Myocyte (in vitro differentiated cells): ENCODE measurements at regions not wholly inside any gene's neighbourhood (a gene's known extent, or its start where the extent isn't known, plus 50 kb on each side); places are given as distances from the start of the nearest gene placed in this dataset.
A peak's percentile ranks its signal among the peaks of the same experiment; 100 is the strongest.

ENCODE experiments used
- DNase-seq: peaks from one replicate; pipeline ENCODE4 v3.0.0-alpha.2; 2012; ENCODE audit warnings: low read depth

- DNase-seq: peak; percentile 89
These were observed 122.5 kb downstream of the PHLDA1 start for GRCh38 chr12:75908961-75909605.

GRCh38 chr12:75905922-75906321 lies 125.7 kb downstream of the PHLDA1 start:
- no peak for DNase-seq

- DNase-seq: no peak
These were observed 130.8 kb downstream of the PHLDA1 start for GRCh38 chr12:75900781-75901254.

GRCh38 chr12:75900226-75900625 lies 131.3 kb downstream of the PHLDA1 start:
- DNase-seq: no peak

- DNase-seq: no peak
These were observed 136.4 kb downstream of the PHLDA1 start for GRCh38 chr12:75894965-75895754.

GRCh38 chr12:75893765-75894164 lies 137.8 kb downstream of the PHLDA1 start:
- DNase-seq: no peak

GRCh38 chr12:75892731-75893408 lies 138.7 kb downstream of the PHLDA1 start:
- peak; percentile 33 for DNase-seq

GRCh38 chr12:75891072-75891471 lies 140.5 kb downstream of the PHLDA1 start:
- no peak for DNase-seq

GRCh38 chr12:75890660-75891059 lies 140.9 kb downstream of the PHLDA1 start:
- DNase-seq: no peak

- no peak for DNase-seq
These were observed 141.4 kb downstream of the PHLDA1 start for GRCh38 chr12:75890141-75890540.

GRCh38 chr12:75888874-75889613 lies 142.5 kb downstream of the PHLDA1 start:
- DNase-seq: no peak

- no peak for DNase-seq
These were observed 143.2 kb downstream of the PHLDA1 start for GRCh38 chr12:75888399-75888798.

GRCh38 chr12:75887979-75888378 lies 143.6 kb downstream of the PHLDA1 start:
- DNase-seq: no peak

GRCh38 chr12:75884465-75884985 lies 147.1 kb downstream of the PHLDA1 start:
- no peak for DNase-seq

- DNase-seq: no peak
These were observed 148.3 kb downstream of the PHLDA1 start for GRCh38 chr12:75883241-75883640.

- no peak for DNase-seq
These were observed 149.2 kb downstream of the PHLDA1 start for GRCh38 chr12:75882421-75882820.

GRCh38 chr12:75881920-75882319 lies 149.7 kb downstream of the PHLDA1 start:
- no peak for DNase-seq

- DNase-seq: no peak
These were observed 153.6 kb downstream of the PHLDA1 start for GRCh38 chr12:75877763-75878621.

- DNase-seq: peak; percentile 19
These were observed 154.5 kb downstream of the PHLDA1 start for GRCh38 chr12:75876832-75877762.
